ENCODE measurements at regions not wholly inside any gene's neighbourhood (a gene's known extent, or its start where the extent isn't known, plus 50 kb on each side); places are given as distances from the start of the nearest gene placed in this dataset.

DNA sequence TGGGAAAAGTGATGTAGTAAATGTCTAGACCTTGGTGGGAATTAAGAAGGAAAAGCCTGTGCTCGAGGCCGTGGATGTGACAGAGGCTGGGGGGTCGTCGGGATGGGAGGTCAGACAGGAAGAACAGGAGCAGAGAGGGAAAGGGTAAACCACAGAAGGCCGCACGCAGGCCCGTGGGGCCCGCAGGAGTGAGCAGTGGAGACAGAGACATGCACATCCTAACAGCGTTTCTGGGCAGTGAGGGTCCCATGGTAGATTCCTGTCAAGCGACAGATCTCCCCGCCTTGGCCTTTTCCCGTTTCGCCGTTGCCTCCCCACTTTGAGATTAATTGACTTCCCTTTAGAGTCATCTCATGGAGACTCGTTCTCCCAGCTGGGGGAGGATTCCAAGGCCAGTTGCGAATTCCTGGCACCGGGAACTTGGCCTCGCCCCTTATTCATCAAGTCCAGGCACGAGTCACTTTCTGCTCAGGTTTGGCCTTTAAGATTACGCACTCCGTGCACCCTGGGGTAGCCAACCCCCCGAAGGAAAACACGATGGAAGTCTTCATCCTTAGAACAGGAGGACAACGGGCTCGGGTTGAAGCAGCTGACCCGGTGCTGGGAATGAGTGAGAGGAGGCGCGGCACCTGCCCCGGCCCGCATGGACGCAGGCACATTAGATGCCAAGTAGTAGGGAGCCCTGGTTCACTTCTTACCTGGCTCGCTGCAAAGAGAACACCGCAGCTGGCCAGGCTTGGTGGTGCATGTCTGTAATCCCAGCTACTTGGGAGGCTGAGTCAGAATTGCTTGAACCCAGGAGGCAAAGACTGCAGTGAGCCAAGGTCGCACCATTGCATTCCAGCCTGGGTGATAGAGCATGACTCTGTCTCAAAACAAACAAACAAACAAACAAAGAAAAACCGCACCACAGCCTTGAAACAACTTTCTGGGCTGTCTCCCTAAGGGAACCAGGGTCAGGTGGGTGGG lies 315.2 kb upstream of the SHH start:
- ChIA-PET POLR2A (ENCODE audit: low non-redundant PET) (no interaction called here), CTCF (no interaction called here)
- peak; percentile 31 for DNase-seq (ENCODE audit: low spot score)
- TF ChIP-seq, protein P1, sequence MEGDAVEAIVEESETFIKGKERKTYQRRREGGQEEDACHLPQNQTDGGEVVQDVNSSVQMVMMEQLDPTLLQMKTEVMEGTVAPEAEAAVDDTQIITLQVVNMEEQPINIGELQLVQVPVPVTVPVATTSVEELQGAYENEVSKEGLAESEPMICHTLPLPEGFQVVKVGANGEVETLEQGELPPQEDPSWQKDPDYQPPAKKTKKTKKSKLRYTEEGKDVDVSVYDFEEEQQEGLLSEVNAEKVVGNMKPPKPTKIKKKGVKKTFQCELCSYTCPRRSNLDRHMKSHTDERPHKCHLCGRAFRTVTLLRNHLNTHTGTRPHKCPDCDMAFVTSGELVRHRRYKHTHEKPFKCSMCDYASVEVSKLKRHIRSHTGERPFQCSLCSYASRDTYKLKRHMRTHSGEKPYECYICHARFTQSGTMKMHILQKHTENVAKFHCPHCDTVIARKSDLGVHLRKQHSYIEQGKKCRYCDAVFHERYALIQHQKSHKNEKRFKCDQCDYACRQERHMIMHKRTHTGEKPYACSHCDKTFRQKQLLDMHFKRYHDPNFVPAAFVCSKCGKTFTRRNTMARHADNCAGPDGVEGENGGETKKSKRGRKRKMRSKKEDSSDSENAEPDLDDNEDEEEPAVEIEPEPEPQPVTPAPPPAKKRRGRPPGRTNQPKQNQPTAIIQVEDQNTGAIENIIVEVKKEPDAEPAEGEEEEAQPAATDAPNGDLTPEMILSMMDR (conservative IDR thresholded peaks at IDR 0.05; ENCODE audit: low read depth) = no peak
- no peak overlapping the region for H3K27ac ChIP-seq

DNA sequence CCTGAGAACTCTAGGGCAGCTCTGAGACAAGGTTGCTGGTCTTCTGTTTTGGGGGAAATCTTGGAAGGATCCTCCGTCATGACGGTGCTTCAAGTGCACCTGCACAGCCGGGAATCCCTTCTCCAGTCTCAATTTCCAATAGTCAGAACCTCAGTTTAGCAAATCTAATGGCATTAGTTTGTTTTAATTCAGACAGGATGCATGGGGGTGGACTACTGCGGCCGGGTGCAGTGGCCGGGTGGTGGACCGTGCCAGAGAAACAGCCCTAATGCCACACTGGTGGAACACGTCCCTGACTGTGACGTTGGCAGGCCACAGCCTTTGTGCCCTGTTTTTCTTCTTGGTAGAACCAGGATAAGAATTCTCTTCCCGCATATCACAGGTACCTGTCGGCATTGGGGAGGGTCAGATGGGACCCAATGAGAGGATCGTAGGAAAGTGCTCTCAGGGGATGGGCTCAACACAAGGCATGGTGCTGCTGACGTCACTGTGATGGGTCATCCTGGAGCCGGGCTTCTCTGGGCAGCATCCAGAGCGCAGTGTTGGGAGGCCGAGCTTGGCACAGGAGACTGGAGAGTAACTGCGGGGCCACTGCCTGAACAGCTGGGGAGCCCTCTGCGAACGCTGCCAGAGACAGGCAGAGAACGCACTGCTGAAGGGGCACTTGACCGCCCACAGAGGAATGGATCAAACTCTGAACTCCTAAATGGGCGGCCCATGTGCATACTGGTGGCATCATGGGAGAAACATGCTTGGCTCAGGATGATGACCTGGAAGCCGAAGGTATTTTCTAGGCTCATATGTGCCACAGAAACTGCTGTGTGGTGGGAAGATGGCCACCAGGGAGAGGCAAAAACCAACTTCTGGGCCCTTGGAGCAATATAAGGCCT lies 313.8 kb upstream of the SHH start:
- DNase-seq (ENCODE audit: low spot score) = no peak
- ChIA-PET POLR2A (ENCODE audit: low non-redundant PET) (no interaction called here), CTCF (no interaction called here)
- no peak overlapping the region for H3K27ac ChIP-seq
- TF ChIP-seq, protein P1 (conservative IDR thresholded peaks at IDR 0.05; ENCODE audit: low read depth) = no peak

DNA sequence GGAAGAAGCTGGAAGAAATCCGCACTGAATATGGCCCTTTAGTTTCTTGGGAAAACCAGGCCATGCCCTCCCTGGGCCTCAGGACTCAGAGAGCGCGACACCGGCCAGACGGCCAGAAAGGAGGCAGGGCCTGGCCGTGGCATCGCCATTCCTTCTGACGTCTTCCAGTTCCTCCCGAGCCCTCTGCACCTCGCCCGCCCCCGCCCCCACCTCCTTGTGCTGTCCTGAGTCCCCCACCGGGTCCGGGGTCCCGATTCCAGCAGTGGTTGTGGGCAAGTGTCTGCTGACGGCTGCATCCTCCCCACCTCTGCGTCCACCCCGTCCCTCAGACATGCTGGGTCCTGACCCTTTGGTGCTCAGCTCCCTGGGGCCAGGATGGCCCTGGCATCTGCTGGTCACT lies 312.1 kb upstream of the SHH start:
- no peak overlapping the region for H3K27ac ChIP-seq
- CTCF ChIA-PET = no interaction called here
- TF ChIP-seq, protein P1 (conservative IDR thresholded peaks at IDR 0.05; ENCODE audit: low read depth) = no peak

DNA sequence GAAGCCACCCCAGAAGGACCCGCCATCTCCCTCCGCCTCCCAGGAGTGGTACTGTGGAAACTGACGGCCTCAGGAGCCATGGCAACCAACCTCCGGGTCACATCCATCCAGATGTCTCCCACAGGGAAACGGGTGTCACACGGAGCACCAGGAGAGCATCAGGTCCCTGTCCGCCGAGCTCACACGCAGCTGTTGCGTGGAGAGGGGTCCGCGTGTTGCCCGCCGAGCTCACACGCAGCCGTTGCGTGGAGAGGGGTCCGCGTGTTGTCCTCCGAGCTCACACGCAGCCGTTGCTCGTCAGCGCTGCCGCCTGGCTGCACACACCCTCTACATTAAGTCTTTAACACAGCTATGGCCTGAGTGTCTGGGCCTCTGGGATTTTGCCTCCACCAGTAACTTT lies 311.1 kb upstream of the SHH start:
- ChIA-PET CTCF (interaction anchor here (0.6 kb wide), 1 partner anchor 176 kb away, joined by 3 read pairs; no protein-coding TSS in a partner anchor), POLR2A (ENCODE audit: low non-redundant PET) (no interaction called here)
- no peak overlapping the region for H3K27ac ChIP-seq
- no peak for DNase-seq (ENCODE audit: low spot score)
- TF ChIP-seq, protein P1 (conservative IDR thresholded peaks at IDR 0.05; ENCODE audit: low read depth) = no peak

More for the DNA sequence above, 312.1 kb upstream of the SHH start:
- DNase-seq (ENCODE audit: low spot score) = no peak
- POLR2A ChIA-PET (ENCODE audit: low non-redundant PET) = no interaction called here

DNA sequence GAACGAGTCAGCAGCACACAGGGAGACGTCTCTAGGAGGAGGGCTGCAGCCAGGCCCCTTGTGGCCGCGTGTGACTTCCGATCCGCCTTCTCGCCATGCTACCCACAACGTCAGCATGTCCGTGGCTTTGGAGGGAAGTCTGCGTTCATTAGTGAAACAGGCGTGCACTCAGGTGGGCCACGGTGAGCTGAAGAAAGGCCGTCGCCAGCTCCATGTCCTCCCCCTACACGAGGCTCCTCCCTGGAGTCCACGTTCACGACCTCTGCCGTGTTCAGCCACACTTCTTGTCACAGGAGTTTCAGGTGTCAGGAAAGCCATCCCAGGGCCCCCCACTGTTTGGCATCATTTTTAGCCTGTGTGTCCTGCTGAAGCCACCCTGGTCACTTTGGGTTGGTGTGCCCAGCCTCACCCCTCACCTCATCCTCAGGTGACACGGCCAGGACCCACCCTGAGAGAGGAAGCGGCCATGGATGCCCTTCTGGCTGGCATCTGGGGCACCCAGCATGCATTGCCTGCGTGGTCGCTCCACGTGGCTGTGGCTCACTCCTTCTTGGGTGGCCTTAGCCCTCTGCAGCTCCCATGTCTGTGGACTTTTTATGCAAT lies 310.6 kb upstream of the SHH start:
- TF ChIP-seq, protein P1 (conservative IDR thresholded peaks at IDR 0.05; ENCODE audit: low read depth) = no peak
- ChIA-PET CTCF (no interaction called here), POLR2A (ENCODE audit: low non-redundant PET) (no interaction called here)
- no peak for DNase-seq (ENCODE audit: low spot score)
- H3K27ac ChIP-seq = no peak overlapping the region

DNA sequence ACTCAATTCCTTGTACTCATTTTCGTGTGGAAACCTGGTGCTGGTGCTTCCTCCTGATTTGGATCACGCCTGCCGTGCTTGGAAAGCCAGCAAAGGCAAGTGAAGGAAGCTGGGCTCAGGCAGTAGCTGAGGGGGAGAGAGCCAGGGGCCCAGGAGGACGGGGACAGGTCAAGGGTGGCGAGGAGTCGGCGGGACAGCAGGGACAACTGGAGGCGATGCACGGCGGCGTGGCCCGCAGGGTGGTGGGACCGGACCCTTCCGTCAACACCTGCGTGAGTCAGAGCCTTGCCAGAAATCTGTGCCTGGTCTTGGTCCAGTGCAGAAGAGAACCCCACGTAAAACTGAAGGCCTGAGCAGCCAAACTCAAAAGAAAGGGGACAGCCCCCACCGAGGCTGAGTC lies 309.7 kb upstream of the SHH start:
- POLR2A ChIA-PET (ENCODE audit: low non-redundant PET) = no interaction called here
- TF ChIP-seq, protein P1 (conservative IDR thresholded peaks at IDR 0.05; ENCODE audit: low read depth) = no peak
- no peak for DNase-seq (ENCODE audit: low spot score)
- CTCF ChIA-PET = no interaction called here
- H3K27ac ChIP-seq = no peak overlapping the region

Measured in RWPE1 (cell line).